ENCODE measurements at regions not wholly inside any gene's neighbourhood (a gene's known extent, or its start where the extent isn't known, plus 50 kb on each side); places are given as distances from the start of the nearest gene placed in this dataset.

DNA sequence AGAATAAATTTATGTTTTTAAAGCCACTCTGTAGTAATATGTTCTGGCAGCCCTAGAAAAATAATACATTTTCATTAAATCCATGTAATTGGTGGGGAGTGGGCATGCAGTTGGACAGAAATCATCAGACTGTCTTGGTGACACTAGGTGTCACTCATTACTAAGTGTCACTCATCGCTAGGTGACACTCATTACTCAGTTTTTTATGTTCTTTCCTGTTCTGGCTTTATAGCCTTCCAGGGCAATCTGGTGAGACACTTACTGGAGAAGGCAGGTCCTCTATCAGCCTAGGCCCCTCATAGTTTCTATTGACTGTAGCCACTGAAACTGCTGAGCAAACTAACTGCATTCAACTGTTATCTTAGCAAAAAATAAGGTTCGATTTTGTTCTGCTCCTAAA is 542.1 kb downstream of the SLITRK1 start:
- DNase-seq (ENCODE audit: low spot score): no peak
- H3K36me3 ChIP-seq (ENCODE audit: insufficient read depth, low read length): no peaks in the 10 kb centered on the region
- no peaks in the 10 kb centered on the region for H3K9me2 ChIP-seq (ENCODE audit: insufficient read depth, low read length)
- ChIA-PET CTCF (ENCODE audit: unreplicated experiment) (no interaction called here), POLR2A (no interaction called here)
- H4K20me1 ChIP-seq (ENCODE audit: insufficient read depth, low read length): no peaks in the 10 kb centered on the region
- H3K79me2 ChIP-seq (ENCODE audit: insufficient read depth, low read depth, low read length): no peaks in the 10 kb centered on the region
- BruUV-seq (replicated peaks): no TSS peak
- intact Hi-C loops (cut with micrococcal nuclease; ENCODE audit: unreplicated experiment): no loop called here
- no peak overlapping the region for H3K4me2 ChIP-seq (ENCODE audit: low read length)
- H3K9me3 ChIP-seq (ENCODE audit: low read length): no peaks in the 10 kb centered on the region
- H3K27ac ChIP-seq (ENCODE audit: low read depth, low read length, poor library complexity, severe bottlenecking): no peak overlapping the region
- H3K4me1 ChIP-seq (ENCODE audit: insufficient read depth, low read length, poor library complexity, severe bottlenecking): no peaks in the 10 kb centered on the region
- H2AFZ ChIP-seq (ENCODE audit: low read length): no peak overlapping the region
- H3K4me3 ChIP-seq (ENCODE audit: low read depth, low read length, poor library complexity, severe bottlenecking): no peak overlapping the region
- TF ChIP-seq CTCF (conservative IDR thresholded peaks at IDR 0.05; ENCODE audit: low read length): no peak

GRCh38 chr13:83333614-83334388 is 548.5 kb downstream of the SLITRK1 start:
- Histone ChIP-seq H3K36me3 (ENCODE audit: insufficient read depth, low read length) (no peaks in the 10 kb centered on the region), H3K4me3 (ENCODE audit: low read depth, low read length, poor library complexity, severe bottlenecking) (no peak overlapping the region), H3K27ac (ENCODE audit: low read depth, low read length, poor library complexity, severe bottlenecking) (no peak overlapping the region), H3K9me2 (ENCODE audit: insufficient read depth, low read length) (no peaks in the 10 kb centered on the region), H2AFZ (ENCODE audit: low read length) (no peak overlapping the region), H3K9me3 (ENCODE audit: low read length) (no peaks in the 10 kb centered on the region), H3K4me2 (ENCODE audit: low read length) (no peak overlapping the region), H3K79me2 (ENCODE audit: insufficient read depth, low read depth, low read length) (no peaks in the 10 kb centered on the region), H4K20me1 (ENCODE audit: insufficient read depth, low read length) (no peaks in the 10 kb centered on the region), H3K4me1 (ENCODE audit: insufficient read depth, low read length, poor library complexity, severe bottlenecking) (no peaks in the 10 kb centered on the region)
- ChIA-PET POLR2A (no interaction called here), CTCF (ENCODE audit: unreplicated experiment) (no interaction called here)
- BruUV-seq (replicated peaks): no TSS peak
- DNase-seq (ENCODE audit: low spot score): no peak
- intact Hi-C loops (cut with micrococcal nuclease; ENCODE audit: unreplicated experiment): no loop called here
- no peak for TF ChIP-seq EZH2phosphoT487 (IDR thresholded peaks at IDR 0.05; ENCODE audit: borderline replicate concordance, low read depth, low read length)
- no peak for TF ChIP-seq CTCF (conservative IDR thresholded peaks at IDR 0.05; ENCODE audit: low read length)

DNA sequence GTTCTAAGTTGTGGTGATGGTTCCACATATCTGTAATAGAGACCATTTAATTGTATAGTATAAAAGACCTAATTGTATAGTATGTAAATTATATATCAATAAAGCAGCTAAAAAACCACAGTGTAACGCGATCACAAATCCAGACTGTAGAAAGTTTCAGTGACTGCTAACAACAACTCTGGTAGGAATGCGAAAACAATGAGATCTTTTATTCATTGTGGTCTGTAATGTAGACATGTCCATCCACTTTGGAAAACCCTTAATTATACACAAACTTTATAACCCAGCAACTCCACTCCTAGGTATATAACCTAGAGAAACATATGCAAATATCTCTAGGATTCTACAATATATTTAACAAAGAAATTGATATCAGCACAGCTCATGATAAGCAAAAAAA is 549.5 kb downstream of the SLITRK1 start:
- no peak overlapping the region for H3K4me3 ChIP-seq (ENCODE audit: low read depth, low read length, poor library complexity, severe bottlenecking)
- H3K36me3 ChIP-seq (ENCODE audit: insufficient read depth, low read length): no peaks in the 10 kb centered on the region
- H2AFZ ChIP-seq (ENCODE audit: low read length): no peak overlapping the region
- no peaks in the 10 kb centered on the region for H3K9me2 ChIP-seq (ENCODE audit: insufficient read depth, low read length)
- no peak overlapping the region for H3K4me2 ChIP-seq (ENCODE audit: low read length)
- no TSS peak for BruUV-seq (replicated peaks)
- H3K4me1 ChIP-seq (ENCODE audit: insufficient read depth, low read length, poor library complexity, severe bottlenecking): no peaks in the 10 kb centered on the region
- no peak for DNase-seq (ENCODE audit: low spot score)
- POLR2A ChIA-PET: no interaction called here
- H3K27ac ChIP-seq (ENCODE audit: low read depth, low read length, poor library complexity, severe bottlenecking): no peak overlapping the region
- TF ChIP-seq CTCF (conservative IDR thresholded peaks at IDR 0.05; ENCODE audit: low read length) (no peak), EZH2phosphoT487 (IDR thresholded peaks at IDR 0.05; ENCODE audit: borderline replicate concordance, low read depth, low read length) (no peak)
- no peaks in the 10 kb centered on the region for H3K79me2 ChIP-seq (ENCODE audit: insufficient read depth, low read depth, low read length)
- CTCF ChIA-PET (ENCODE audit: unreplicated experiment): no interaction called here
- intact Hi-C loops (cut with micrococcal nuclease; ENCODE audit: unreplicated experiment): no loop called here
- no peaks in the 10 kb centered on the region for H4K20me1 ChIP-seq (ENCODE audit: insufficient read depth, low read length)
- H3K9me3 ChIP-seq (ENCODE audit: low read length): no peaks in the 10 kb centered on the region
